BE2C (cell line): ENCODE measurements at regions not wholly inside any gene's neighbourhood (a gene's known extent, or its start where the extent isn't known, plus 50 kb on each side); places are given as distances from the start of the nearest gene placed in this dataset.

ENCODE experiments used
- DNase-seq: peaks from one replicate; pipeline ENCODE4 v3.0.0-alpha.2; 2020
- H3K27me3 ChIP-seq: fragments of 250-450 bp; sonication (Bioruptor Pico); 2 replicates; pipeline ENCODE4 v1.5.1; 2020; ENCODE audit warnings: mild to moderate bottlenecking
- H3K36me3 ChIP-seq: fragments of 250-450 bp; sonication (Bioruptor Pico); 2 replicates; pipeline ENCODE4 v1.5.1; 2020; ENCODE audit warnings: mild to moderate bottlenecking
- H3K4me1 ChIP-seq: fragments of 250-450 bp; sonication (Bioruptor Pico); 2 replicates; pipeline ENCODE4 v1.5.1; 2020
- H3K4me3 ChIP-seq: 2 replicates; pipeline ENCODE4 v1.5.1; 2011; ENCODE audit warnings: low read depth, low read length
- H3K9me3 ChIP-seq: fragments of 250-450 bp; sonication (Bioruptor Pico); 2 replicates; pipeline ENCODE4 v1.5.1; 2020
- CTCF ChIP-seq: IDR thresholded peaks from 2 replicates; pipeline ENCODE4 v1.5.1; 2012; ENCODE audit warnings: mild to moderate bottlenecking, low read depth, low read length

- H3K36me3 ChIP-seq = no peaks in the 10 kb centered on the region
- no peak for DNase-seq
- TF ChIP-seq CTCF = no peak
- no peak overlapping the region for H3K4me3 ChIP-seq
- H3K9me3 ChIP-seq = no peaks in the 10 kb centered on the region
- peaks cover 10% of the 10 kb centered on the region for H3K4me1 ChIP-seq
- H3K27me3 ChIP-seq = no peaks in the 10 kb centered on the region
Measured at GRCh38 chr16:86120201-86121192, 221.5 kb downstream of the IRF8 start.

GRCh38 chr16:86121374-86122010 is 222.5 kb downstream of the IRF8 start:
- H3K27me3 ChIP-seq = no peaks in the 10 kb centered on the region
- TF ChIP-seq CTCF = no peak

GRCh38 chr16:86122681-86123342 is 223.8 kb downstream of the IRF8 start:
- H3K4me1 ChIP-seq = peaks cover 7% of the 10 kb centered on the region; the same call in 1 of the 2 replicates
- no peaks in the 10 kb centered on the region for H3K9me3 ChIP-seq
- no peak for TF ChIP-seq CTCF
- DNase-seq = no peak
- H3K36me3 ChIP-seq = no peaks in the 10 kb centered on the region
- no peaks in the 10 kb centered on the region for H3K27me3 ChIP-seq
- H3K4me3 ChIP-seq = no peak overlapping the region

More at GRCh38 chr16:86121374-86122010, 222.5 kb downstream of the IRF8 start:
- Histone ChIP-seq H3K9me3 (no peaks in the 10 kb centered on the region), H3K4me1 (peaks cover 10% of the 10 kb centered on the region), H3K4me3 (no peak overlapping the region), H3K36me3 (no peaks in the 10 kb centered on the region)
- DNase-seq = no peak

GRCh38 chr16:86124321-86124720 is 225.4 kb downstream of the IRF8 start:
- Histone ChIP-seq H3K4me3 (no peak overlapping the region), H3K9me3 (no peaks in the 10 kb centered on the region), H3K36me3 (no peaks in the 10 kb centered on the region), H3K27me3 (no peaks in the 10 kb centered on the region), H3K4me1 (no peaks in the 10 kb centered on the region)
- no peak for TF ChIP-seq CTCF
- DNase-seq = no peak

GRCh38 chr16:86126891-86127290 is 227.9 kb downstream of the IRF8 start:
- H3K27me3 ChIP-seq = no peaks in the 10 kb centered on the region
- TF ChIP-seq CTCF = no peak
- no peak overlapping the region for H3K4me3 ChIP-seq
- no peaks in the 10 kb centered on the region for H3K4me1 ChIP-seq
- no peak for DNase-seq
- no peaks in the 10 kb centered on the region for H3K36me3 ChIP-seq
- no peaks in the 10 kb centered on the region for H3K9me3 ChIP-seq
